CD4-positive, CD25-positive, alpha-beta regulatory T cell (primary cell): ENCODE measurements at regions not wholly inside any gene's neighbourhood (a gene's known extent, or its start where the extent isn't known, plus 50 kb on each side); places are given as distances from the start of the nearest gene placed in this dataset.

ENCODE experiments used
- ATAC-seq, 2 donors: fragments of 150-1000 bp; cut with Tn5 transposase; one replicate each; pipeline ENCODE4 v1.10.0; 2021; ENCODE audit warnings: low read depth in 2 of 2, moderate number of reproducible peaks in 2 of 2, moderate library complexity in 1 of 2
- DNase-seq, 3 donors: peaks; one replicate each; pipeline versions ENCODE4 v3.0.0 to v3.0.0-alpha.2; 2012 to 2022; ENCODE audit warnings: mixed read lengths in 1 of 3
- H3K27ac ChIP-seq: one replicate; pipeline ENCODE4 v1.7.0; 2013; ENCODE audit warnings: mild to moderate bottlenecking, low read length; ENCODE audit not compliant: insufficient read depth, poor library complexity, severe bottlenecking
- H3K27me3 ChIP-seq: one replicate; pipeline ENCODE4 v1.7.0; 2013; ENCODE audit warnings: low read length; ENCODE audit not compliant: control insufficient read depth, insufficient read depth
- H3K36me3 ChIP-seq: one replicate; pipeline ENCODE4 v1.7.0; 2013; ENCODE audit warnings: mild to moderate bottlenecking, low read length, moderate library complexity; ENCODE audit not compliant: control insufficient read depth, insufficient read depth
- H3K4me1 ChIP-seq: 2 replicates; pipeline ENCODE4 v1.7.0; 2013; ENCODE audit warnings: mild to moderate bottlenecking, low read length; ENCODE audit not compliant: insufficient read depth, control insufficient read depth, poor library complexity, severe bottlenecking
- H3K4me3 ChIP-seq: one replicate; pipeline ENCODE4 v1.7.0; 2013; ENCODE audit warnings: low read depth, mild to moderate bottlenecking, low read length, moderate library complexity
- H3K9me3 ChIP-seq, 2 experiments: 1 replicate in 1 of 2; 2 replicates in 1 of 2; pipeline ENCODE4 v1.7.0; 2013; ENCODE audit warnings: low read length in 2 of 2, mild to moderate bottlenecking in 1 of 2, moderate library complexity in 1 of 2; ENCODE audit not compliant: control insufficient read depth in 2 of 2
- H3K27ac Mint-ChIP-seq, 3 donors: one replicate each; pipeline ENCODE4 v1.8.0; 2020 to 2022; ENCODE audit warnings: mild to moderate bottlenecking in 3 of 3, mixed read lengths in 3 of 3, moderate library complexity in 2 of 3
- H3K27me3 Mint-ChIP-seq: one replicate; pipeline ENCODE4 v1.8.0; 2022; ENCODE audit warnings: mild to moderate bottlenecking, mixed read lengths
- H3K36me3 Mint-ChIP-seq: one replicate; pipeline ENCODE4 v1.8.0; 2020; ENCODE audit warnings: mixed read lengths
- H3K4me1 Mint-ChIP-seq, 4 donors: one replicate each; pipeline ENCODE4 v1.8.0; 2020 to 2022; ENCODE audit warnings: mixed read lengths in 4 of 4, mild to moderate bottlenecking in 1 of 4
- H3K4me3 Mint-ChIP-seq, 4 donors: one replicate each; pipeline ENCODE4 v1.8.0; 2020 to 2022; ENCODE audit warnings: mild to moderate bottlenecking in 4 of 4, mixed read lengths in 4 of 4, moderate library complexity in 3 of 4
- H3K9me3 Mint-ChIP-seq, 7 donors: one replicate each; pipeline ENCODE4 v1.8.0; 2020 to 2022; ENCODE audit warnings: mixed read lengths in 7 of 7, mild to moderate bottlenecking in 3 of 7, moderate library complexity in 2 of 7

DNA sequence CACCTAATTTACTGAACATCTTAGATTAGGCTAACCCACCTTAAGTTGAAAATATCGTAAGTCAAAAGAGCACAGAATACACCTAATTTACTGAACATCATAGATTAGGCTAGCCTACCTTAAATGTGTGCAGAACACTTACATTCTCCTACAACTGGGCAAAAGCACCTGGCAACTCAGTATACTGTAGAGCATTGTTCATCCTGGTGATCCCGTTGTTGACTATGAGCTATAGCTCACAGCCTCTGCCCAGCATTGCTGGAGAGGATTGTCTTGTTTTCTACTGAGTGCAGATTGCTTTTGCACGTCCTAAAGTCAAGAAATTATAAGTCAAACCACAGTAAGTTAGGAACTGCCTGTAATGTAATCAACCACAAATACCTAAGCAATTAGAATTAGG is 531.8 kb upstream of the CDH6 start:
- Histone ChIP-seq H3K36me3 (no peaks in the 10 kb centered on the region), H3K27me3 (no peaks in the 10 kb centered on the region), H3K4me1 (no peaks in the 10 kb centered on the region), H3K27ac (no peak overlapping the region), H3K4me3 (no peak overlapping the region), H3K9me3 (no peaks in the 10 kb centered on the region)
- ATAC-seq (no peak), DNase-seq (no peak)
- Mint-ChIP-seq H3K27ac (no peak overlapping the region), H3K9me3 (peaks cover 0 to 31% (median 6%) of the 10 kb centered on the region in 7 donors), H3K36me3 (no peaks in the 10 kb centered on the region), H3K27me3 (no peaks in the 10 kb centered on the region), H3K4me1 (no peaks in the 10 kb centered on the region), H3K4me3 (no peak overlapping the region)

DNA sequence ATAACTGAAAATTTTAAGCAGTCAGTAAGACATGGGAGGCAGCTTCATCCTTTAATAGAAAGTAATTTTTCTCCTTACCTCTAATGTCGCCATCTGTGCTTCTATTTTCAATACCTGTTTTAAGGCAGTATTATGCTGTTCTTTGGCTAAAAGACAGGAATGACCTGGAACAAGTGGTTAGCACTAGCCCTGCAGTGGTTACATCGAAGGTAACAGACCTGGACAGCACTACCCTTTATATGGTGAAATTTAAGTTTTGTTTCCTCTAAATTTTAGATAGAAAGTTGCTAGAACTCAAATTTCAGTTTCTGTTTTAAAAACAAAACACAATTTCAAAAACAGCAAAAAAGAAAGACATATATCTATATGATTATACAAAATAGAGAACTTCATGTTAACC is 534.1 kb upstream of the CDH6 start:
- DNase-seq, result no peak
- Histone ChIP-seq H3K9me3 (no peaks in the 10 kb centered on the region), H3K4me3 (no peak overlapping the region), H3K27ac (no peak overlapping the region), H3K36me3 (no peaks in the 10 kb centered on the region), H3K4me1 (no peaks in the 10 kb centered on the region), H3K27me3 (no peaks in the 10 kb centered on the region)
- H3K4me3 Mint-ChIP-seq, result no peak overlapping the region
- no peak for ATAC-seq
- no peaks in the 10 kb centered on the region for H3K27me3 Mint-ChIP-seq
- H3K36me3 Mint-ChIP-seq, result no peaks in the 10 kb centered on the region
- no peaks in the 10 kb centered on the region for H3K4me1 Mint-ChIP-seq
- no peak overlapping the region for H3K27ac Mint-ChIP-seq
- peaks cover 0 to 23% (median 5%) of the 10 kb centered on the region in 7 donors for H3K9me3 Mint-ChIP-seq

DNA sequence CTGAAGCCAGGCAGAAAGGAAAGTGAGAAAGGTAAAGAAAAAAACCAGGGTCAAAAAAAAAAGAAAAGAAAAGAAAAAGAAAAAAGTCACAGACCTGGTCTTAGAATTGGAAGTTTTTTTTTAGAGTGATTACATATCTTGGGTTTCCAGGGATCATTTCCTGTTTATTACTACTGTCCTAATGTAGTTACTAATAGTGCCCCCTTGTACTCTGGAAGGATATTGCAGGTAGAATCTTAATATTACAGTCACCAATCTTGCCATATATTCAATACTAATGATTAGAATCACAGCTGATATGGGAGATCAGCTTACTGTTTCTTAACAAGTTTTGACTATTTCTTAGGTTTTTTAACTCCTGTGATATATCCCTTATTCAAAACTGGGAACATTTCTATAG is 543.2 kb upstream of the CDH6 start:
- H3K27ac Mint-ChIP-seq, result no peak overlapping the region

DNA sequence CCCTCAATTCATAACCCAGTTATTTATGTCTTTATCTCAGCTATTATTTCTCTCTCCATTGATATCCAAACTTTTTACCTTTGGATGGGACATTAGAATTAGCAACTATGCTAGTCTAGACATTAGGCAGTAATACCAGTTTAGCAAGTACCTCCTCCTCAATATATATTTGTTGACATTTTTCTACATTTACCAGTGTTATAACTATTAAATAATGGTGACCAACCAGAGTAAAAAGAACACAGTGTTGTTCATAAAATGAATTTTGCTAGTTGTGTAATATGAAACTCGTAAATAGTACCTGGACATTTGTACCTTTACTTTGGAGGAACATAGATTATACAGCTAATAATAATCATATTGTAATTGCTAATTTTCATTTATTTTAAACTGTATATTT is 554.6 kb upstream of the CDH6 start:
- Histone ChIP-seq H3K27me3 (no peaks in the 10 kb centered on the region), H3K27ac (no peak overlapping the region), H3K36me3 (no peaks in the 10 kb centered on the region), H3K4me3 (no peak overlapping the region), H3K4me1 (no peaks in the 10 kb centered on the region), H3K9me3 (no peaks in the 10 kb centered on the region)
- peaks cover 0 to 39% (median 10%) of the 10 kb centered on the region in 7 donors for H3K9me3 Mint-ChIP-seq
- no peaks in the 10 kb centered on the region for H3K36me3 Mint-ChIP-seq
- H3K27ac Mint-ChIP-seq, result no peak overlapping the region
- H3K4me3 Mint-ChIP-seq, result no peak overlapping the region
- no peak for DNase-seq
- H3K4me1 Mint-ChIP-seq, result no peaks in the 10 kb centered on the region
- ATAC-seq, result no peak
- no peaks in the 10 kb centered on the region for H3K27me3 Mint-ChIP-seq

More for the DNA sequence above, 543.2 kb upstream of the CDH6 start:
- H3K4me1 Mint-ChIP-seq, result no peaks in the 10 kb centered on the region
- H3K4me3 Mint-ChIP-seq, result no peak overlapping the region
- Histone ChIP-seq H3K36me3 (no peaks in the 10 kb centered on the region), H3K27ac (no peak overlapping the region), H3K27me3 (no peaks in the 10 kb centered on the region), H3K9me3 (no peaks in the 10 kb centered on the region), H3K4me3 (no peak overlapping the region), H3K4me1 (no peaks in the 10 kb centered on the region)
- H3K36me3 Mint-ChIP-seq, result no peaks in the 10 kb centered on the region
- no peaks in the 10 kb centered on the region for H3K27me3 Mint-ChIP-seq
- H3K9me3 Mint-ChIP-seq, result peaks cover 6 to 23% (median 8%) of the 10 kb centered on the region in 7 donors
- no peak for DNase-seq
- no peak for ATAC-seq

DNA sequence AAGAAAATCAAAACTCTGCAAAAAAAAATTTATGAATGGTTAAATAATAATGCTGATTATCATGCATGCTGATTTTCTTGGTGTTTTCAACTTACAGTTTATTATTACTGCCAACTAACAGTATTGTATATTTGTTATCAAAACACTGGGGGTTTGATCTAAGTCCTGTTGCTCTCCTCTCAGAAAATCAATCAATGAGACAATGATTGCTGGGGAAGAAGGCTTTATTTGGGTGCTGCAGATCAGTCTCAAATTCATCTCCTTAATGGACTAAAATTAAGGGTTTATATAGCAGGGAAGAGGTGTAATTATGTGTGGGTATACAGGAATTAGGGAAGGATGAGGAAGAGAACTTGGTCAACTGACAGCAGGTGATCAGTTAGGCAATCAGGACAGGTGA is 565.5 kb upstream of the CDH6 start:
- H3K36me3 Mint-ChIP-seq, result no peaks in the 10 kb centered on the region
- DNase-seq (no peak), ATAC-seq (no peak)
- peaks cover 0 to 24% (median 8%) of the 10 kb centered on the region in 7 donors for H3K9me3 Mint-ChIP-seq
- H3K27ac ChIP-seq, result no peak overlapping the region
- H3K27me3 ChIP-seq, result no peaks in the 10 kb centered on the region
- no peak overlapping the region for H3K4me3 ChIP-seq
- H3K36me3 ChIP-seq, result no peaks in the 10 kb centered on the region
- H3K4me1 Mint-ChIP-seq, result no peaks in the 10 kb centered on the region
- no peak overlapping the region for H3K4me3 Mint-ChIP-seq
- H3K4me1 ChIP-seq, result no peaks in the 10 kb centered on the region
- H3K27ac Mint-ChIP-seq, result no peak overlapping the region
- no peaks in the 10 kb centered on the region for H3K9me3 ChIP-seq
- no peaks in the 10 kb centered on the region for H3K27me3 Mint-ChIP-seq

DNA sequence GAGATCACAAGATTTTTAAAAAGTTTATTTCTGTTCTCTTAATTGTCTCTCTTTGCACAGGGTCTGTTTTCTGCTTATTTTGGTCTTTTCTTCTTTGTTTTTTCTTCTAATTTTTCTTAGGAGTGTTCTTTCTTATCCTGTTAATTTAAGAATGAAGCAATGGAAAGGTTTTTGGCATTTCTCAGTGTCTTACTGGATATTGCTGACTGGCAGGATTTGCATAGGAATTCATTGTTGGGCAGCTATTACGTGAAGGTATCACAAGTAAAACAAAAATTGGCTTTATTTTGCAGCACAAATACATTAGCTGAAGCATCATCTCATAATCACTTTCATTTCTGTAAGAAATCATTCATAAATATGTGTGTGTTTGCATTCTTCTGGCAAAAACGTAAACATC is 566.9 kb upstream of the CDH6 start:
- no peak for ATAC-seq
- Mint-ChIP-seq H3K27ac (no peak overlapping the region), H3K9me3 (peaks cover 0 to 22% (median 8%) of the 10 kb centered on the region in 7 donors), H3K27me3 (no peaks in the 10 kb centered on the region), H3K4me3 (no peak overlapping the region), H3K4me1 (no peaks in the 10 kb centered on the region), H3K36me3 (no peaks in the 10 kb centered on the region)
- H3K9me3 ChIP-seq, result no peaks in the 10 kb centered on the region
- no peaks in the 10 kb centered on the region for H3K36me3 ChIP-seq
- H3K4me3 ChIP-seq, result no peak overlapping the region
- H3K27me3 ChIP-seq, result no peaks in the 10 kb centered on the region
- DNase-seq, result no peak
- no peaks in the 10 kb centered on the region for H3K4me1 ChIP-seq
- no peak overlapping the region for H3K27ac ChIP-seq

DNA sequence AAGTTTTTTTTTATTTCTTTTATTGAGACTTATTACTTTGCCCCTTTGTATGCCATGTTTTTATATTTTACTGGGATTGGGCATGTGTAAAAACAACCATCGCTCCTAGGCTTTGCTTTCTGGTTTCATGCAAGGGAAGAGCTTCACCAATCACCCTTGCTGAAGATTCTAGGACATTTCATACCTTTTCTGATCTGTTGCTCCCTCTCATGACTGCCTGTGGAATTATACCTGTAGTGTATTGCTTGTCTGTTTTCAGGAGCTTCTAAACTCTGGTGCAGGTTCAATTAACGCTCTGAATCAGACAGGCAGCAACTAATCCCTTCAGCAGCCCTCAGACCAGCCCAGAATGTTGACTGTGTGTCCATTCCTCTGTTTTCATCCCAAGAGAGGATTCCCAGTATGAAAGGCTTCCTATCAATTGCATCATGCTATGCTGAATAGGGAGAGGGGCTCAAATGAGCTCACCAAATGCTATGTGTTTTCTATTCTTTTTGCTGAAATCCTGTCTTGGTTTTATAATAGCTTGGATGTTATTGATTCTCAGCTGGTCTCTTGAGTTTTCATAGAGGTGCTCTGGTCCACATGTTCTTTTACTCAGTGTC is 572.9 kb upstream of the CDH6 start:
- no peaks in the 10 kb centered on the region for H3K36me3 ChIP-seq
- peaks cover 2 to 26% (median 4%) of the 10 kb centered on the region in 7 donors for H3K9me3 Mint-ChIP-seq
- DNase-seq (no peak), ATAC-seq (no peak)
- no peak overlapping the region for H3K27ac ChIP-seq
- peaks cover 7 to 9% of the 10 kb centered on the region in 2 experiments for H3K9me3 ChIP-seq
- H3K4me1 Mint-ChIP-seq, result no peaks in the 10 kb centered on the region
- H3K4me3 Mint-ChIP-seq, result no peak overlapping the region
- H3K27ac Mint-ChIP-seq, result no peak overlapping the region
- no peak overlapping the region for H3K4me3 ChIP-seq
- H3K27me3 Mint-ChIP-seq, result no peaks in the 10 kb centered on the region
- no peaks in the 10 kb centered on the region for H3K4me1 ChIP-seq
- no peaks in the 10 kb centered on the region for H3K36me3 Mint-ChIP-seq
- no peaks in the 10 kb centered on the region for H3K27me3 ChIP-seq

DNA sequence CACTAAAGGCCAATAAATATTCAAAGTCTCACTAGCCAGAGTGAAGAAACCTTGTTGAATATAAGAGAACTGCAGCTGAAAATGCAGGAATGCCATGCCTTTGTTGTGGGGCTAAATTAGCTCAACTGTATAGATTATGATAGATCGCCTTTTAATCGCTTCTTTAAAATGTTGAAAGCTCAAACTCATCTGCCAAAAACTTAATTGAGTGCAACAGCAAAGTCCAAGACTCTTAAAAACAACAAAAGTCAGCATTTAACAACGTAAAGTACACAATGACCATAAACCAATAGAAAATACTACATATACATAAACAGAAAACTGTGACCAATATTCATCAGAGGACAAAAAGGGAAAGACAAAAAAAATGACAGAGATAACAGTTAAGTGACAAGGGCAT is 585.0 kb upstream of the CDH6 start:
- H3K27me3 Mint-ChIP-seq, result no peaks in the 10 kb centered on the region
- no peak overlapping the region for H3K4me3 Mint-ChIP-seq
- no peak for DNase-seq
- no peak for ATAC-seq
- H3K36me3 Mint-ChIP-seq, result no peaks in the 10 kb centered on the region
- peaks cover 0 to 19% (median 6%) of the 10 kb centered on the region in 7 donors for H3K9me3 Mint-ChIP-seq
- H3K27me3 ChIP-seq, result no peaks in the 10 kb centered on the region
- H3K9me3 ChIP-seq, result peaks cover 0 to 2% of the 10 kb centered on the region in 2 experiments
- H3K27ac ChIP-seq, result no peak overlapping the region
- no peak overlapping the region for H3K4me3 ChIP-seq
- H3K36me3 ChIP-seq, result no peaks in the 10 kb centered on the region
- no peaks in the 10 kb centered on the region for H3K4me1 Mint-ChIP-seq
- no peaks in the 10 kb centered on the region for H3K4me1 ChIP-seq
- H3K27ac Mint-ChIP-seq, result no peak overlapping the region
